A549 (cell line): ENCODE measurements at regions not wholly inside any gene's neighbourhood (a gene's known extent, or its start where the extent isn't known, plus 50 kb on each side); places are given as distances from the start of the nearest gene placed in this dataset.
"Not testable (repeated sequence)": the region's sequence is repeated elsewhere in the genome, so short reads cannot be mapped to it uniquely, and the experiment has no call there.

Experiments
- ATAC-seq, 2 experiments: fragments of 200-7000 bp in 1 of 2; fragments of >200 bp in 1 of 2; cut with Nextera tagmentation in 1 of 2; cut with Tn5 transposase in 1 of 2; 3 replicates each; pipeline versions ENCODE4 v1.8.0 to v1.9.1; 2018 to 2020; ENCODE audit warnings: mild to moderate bottlenecking in 1 of 2, moderate library complexity in 1 of 2
- CTCF ChIA-PET: fragments of 300-600 bp; sonication (Branson Sonifier 250); formaldehyde crosslinking; extraction: SDS; loops from one replicate; lab custom pipeline; 2021; ENCODE audit warnings: antibody characterized with exemption, inconsistent platforms; lab: Yijun Ruan, JAX
- POLR2A ChIA-PET: fragments of 350-600 bp; formaldehyde crosslinking; extraction: SDS; loops from one replicate; lab custom pipeline; 2021; ENCODE audit warnings: antibody characterized with exemption, inconsistent platforms; lab: Yijun Ruan, JAX
- DNase-seq, 2 experiments: peaks; one replicate each; pipeline versions ENCODE4 v3.0.0 to v3.0.0-alpha.2; 2011 to 2016; ENCODE audit warnings: low read depth in 1 of 2, low spot score in 1 of 2
- FAIRE-seq: peaks from 2 replicates; lab custom pipeline; 2011; peaks lifted over from hg19 to GRCh38; lab: Jason Lieb, UNC
- H3K27ac ChIP-seq, 2 experiments: fragments of >200 bp; sonication (Bioruptor Twin); formaldehyde crosslinking; 3 replicates each; pipeline ENCODE4 v1.5.1; 2016 to 2017
- H3K4me1 ChIP-seq: fragments of >200 bp; sonication (Bioruptor Twin); formaldehyde crosslinking; 3 replicates; pipeline ENCODE4 v1.6.1; 2016
- H3K4me2 ChIP-seq: fragments of >200 bp; sonication (Bioruptor Twin); formaldehyde crosslinking; 3 replicates; pipeline ENCODE4 v1.6.1; 2016
- H3K4me3 ChIP-seq: fragments of >200 bp; sonication (Bioruptor Twin); formaldehyde crosslinking; 3 replicates; pipeline ENCODE4 v1.5.1; 2016
- H3K9me3 ChIP-seq: fragments of >200 bp; sonication (Bioruptor Twin); formaldehyde crosslinking; 3 replicates; pipeline ENCODE4 v1.6.1; 2016
- BCL3 ChIP-seq: fragments of >200 bp; sonication (Bioruptor Twin); formaldehyde crosslinking; IDR thresholded peaks from 3 replicates; pipeline ENCODE4 v1.6.1; 2016
- BHLHE40 ChIP-seq: IDR thresholded peaks from 2 replicates; pipeline ENCODE4 v1.6.1; 2012; ENCODE audit warnings: low read depth, low read length, inconsistent platforms
- CBX8 ChIP-seq: fragments of 200-600 bp; sonication (generic); IDR thresholded peaks from 2 replicates; pipeline ENCODE4 v1.6.1; 2016
- CHD4 ChIP-seq: fragments of 200-600 bp; sonication (generic); IDR thresholded peaks from 2 replicates; pipeline ENCODE4 v1.6.1; 2016; ENCODE audit warnings: antibody characterized with exemption, mild to moderate bottlenecking, borderline replicate concordance
- CTCF ChIP-seq: fragments of >200 bp; sonication (Bioruptor Twin); formaldehyde crosslinking; IDR thresholded peaks from 3 replicates; pipeline ENCODE4 v1.5.1; 2016
- EHMT2 ChIP-seq: fragments of 200-600 bp; sonication (generic); IDR thresholded peaks from 2 replicates; pipeline ENCODE4 v1.6.1; 2016; ENCODE audit warnings: antibody characterized with exemption, low read depth, mild to moderate bottlenecking, moderate library complexity
- FOXS1 ChIP-seq: fragments of 250-450 bp; sonication (Bioruptor Pico); IDR thresholded peaks from 2 replicates; pipeline ENCODE4 v1.5.0; 2020; ENCODE audit warnings: mild to moderate bottlenecking, moderate library complexity
- HDAC2 ChIP-seq: fragments of 200-600 bp; sonication (generic); IDR thresholded peaks from 2 replicates; pipeline ENCODE4 v1.6.1; 2016
- HMGXB4 ChIP-seq: fragments of 250-450 bp; sonication (Bioruptor Pico); IDR thresholded peaks from 2 replicates; pipeline ENCODE4 v1.5.0; 2021; ENCODE audit warnings: mild to moderate bottlenecking, moderate library complexity, borderline replicate concordance
- HOXA7 ChIP-seq: fragments of 250-450 bp; sonication (Bioruptor Pico); IDR thresholded peaks from 2 replicates; pipeline ENCODE4 v1.5.0; 2020; ENCODE audit warnings: mild to moderate bottlenecking, moderate library complexity
- JUN ChIP-seq, 2 experiments: fragments of >200 bp; sonication (Bioruptor Twin); formaldehyde crosslinking; IDR thresholded peaks; 2 replicates in 1 of 2; 3 replicates in 1 of 2; pipeline ENCODE4 v1.6.1; 2016 to 2017
- MAFK ChIP-seq: fragments of 450-650 bp; IDR thresholded peaks from 2 replicates; pipeline ENCODE4 v1.6.1; 2014; ENCODE audit not compliant: partially characterized antibody
- MAZ ChIP-seq: fragments of 150-350 bp; IDR thresholded peaks from 2 replicates; pipeline ENCODE4 v1.6.1; 2014; ENCODE audit warnings: antibody characterized with exemption, low read depth, low read length, borderline replicate concordance
- RARB ChIP-seq: fragments of 250-450 bp; sonication (Bioruptor Pico); IDR thresholded peaks from 2 replicates; pipeline ENCODE4 v1.8.0; 2021; ENCODE audit warnings: mild to moderate bottlenecking, moderate library complexity
- RCOR1 ChIP-seq: fragments of 150-350 bp; IDR thresholded peaks from 2 replicates; pipeline ENCODE4 v1.6.1; 2014; ENCODE audit warnings: antibody characterized with exemption, low read length, low read depth
- SMC3 ChIP-seq: fragments of >200 bp; sonication (Bioruptor Twin); formaldehyde crosslinking; IDR thresholded peaks from 3 replicates; pipeline ENCODE4 v1.6.1; 2018; ENCODE audit warnings: inconsistent platforms
- SREBF2 ChIP-seq: fragments of 450-650 bp; IDR thresholded peaks from 2 replicates; pipeline ENCODE4 v1.6.1; 2014; ENCODE audit warnings: mild to moderate bottlenecking, moderate library complexity
- USF2 ChIP-seq: fragments of 450-650 bp; IDR thresholded peaks from 2 replicates; pipeline ENCODE4 v1.6.1; 2014; ENCODE audit warnings: antibody characterized with exemption
- ZC3H11A ChIP-seq: fragments of 450-650 bp; IDR thresholded peaks from 2 replicates; pipeline ENCODE4 v1.6.1; 2014; ENCODE audit warnings: antibody characterized with exemption, mild to moderate bottlenecking
- ZFP36 ChIP-seq: fragments of 450-650 bp; IDR thresholded peaks from 2 replicates; pipeline ENCODE4 v1.6.1; 2014; ENCODE audit warnings: borderline replicate concordance; ENCODE audit not compliant: partially characterized antibody
- ZNF302 ChIP-seq: fragments of 250-450 bp; sonication (Bioruptor Pico); IDR thresholded peaks from 2 replicates; pipeline ENCODE4 v1.9.0; 2021; ENCODE audit warnings: inconsistent platforms, mild to moderate bottlenecking, moderate library complexity
- WGBS: methylation state at CpG from one replicate; pipeline ENCODE4 v1.1.6; 2017; ENCODE audit errors: missing lambda C conversion rate; 5-methylcytosine and 5-hydroxymethylcytosine counted together

- TF ChIP-seq RARB (CRISPR knock-in tag) = no peak
- TF ChIP-seq ZNF302 (CRISPR knock-in tag) = no peak
Observed at GRCh38 chr20:54985091-54985490, 509.7 kb downstream of the DOK5 start (continued).

GRCh38 chr20:54984104-54984448 is 508.7 kb downstream of the DOK5 start:
- TF ChIP-seq RCOR1 = no peak
- TF ChIP-seq EHMT2 = no peak
- no peak for TF ChIP-seq MAZ
- TF ChIP-seq CBX8 = no peak
- TF ChIP-seq HMGXB4 (CRISPR knock-in tag) = no peak
- TF ChIP-seq HDAC2 = no peak
- no peak for TF ChIP-seq USF2
- TF ChIP-seq FOXS1 (CRISPR knock-in tag) = no peak
- no peak for TF ChIP-seq SREBF2
- TF ChIP-seq CTCF = no peak
- no peak for TF ChIP-seq SMC3
- TF ChIP-seq BCL3 = no peak
- TF ChIP-seq BHLHE40 = no peak
- no peak for TF ChIP-seq HOXA7 (CRISPR knock-in tag)
- TF ChIP-seq MAFK = no peak
- TF ChIP-seq ZFP36 = no peak
- no peak for TF ChIP-seq CHD4
- no peak for TF ChIP-seq ZC3H11A
- TF ChIP-seq JUN (IDR thresholded peaks at IDR 0.05) = no peak
- Histone ChIP-seq H3K9me3 (no peaks in the 10 kb centered on the region), H3K4me3 (no peak overlapping the region), H3K4me1 (no peaks in the 10 kb centered on the region), H3K4me2 (no peak overlapping the region), H3K27ac (no peak overlapping the region)
- CTCF ChIA-PET = no interaction called here
- POLR2A ChIA-PET = no interaction called here
- 0% methylated on average over 1 of the region's 1 CpG for WGBS
- FAIRE-seq = no peak
- no peak for ATAC-seq
- no peak for DNase-seq

- 20% methylated on average over 11 of the region's 11 CpGs for WGBS
- H3K9me3 ChIP-seq, H3K4me3 ChIP-seq, H3K27ac ChIP-seq, DNase-seq, POLR2A ChIA-PET, FAIRE-seq, H3K4me2 ChIP-seq, ATAC-seq, CTCF ChIA-PET, H3K4me1 ChIP-seq: not testable (repeated sequence)
Observed at GRCh38 chr20:54983394-54984103, 508.2 kb downstream of the DOK5 start.
